H1 (cell line): ENCODE measurements at regions not wholly inside any gene's neighbourhood (a gene's known extent, or its start where the extent isn't known, plus 50 kb on each side); places are given as distances from the start of the nearest gene placed in this dataset.

Experiments
- CHD1 ChIP-seq: IDR thresholded peaks from 2 replicates; pipeline ENCODE4 v1.6.1; 2012; ENCODE audit warnings: low read depth, low read length, improper control_type of control experiment
- CREB1 ChIP-seq: IDR thresholded peaks from 2 replicates; pipeline ENCODE4 v1.6.1; 2012; ENCODE audit warnings: inconsistent platforms
- E2F6 ChIP-seq: IDR thresholded peaks from 2 replicates; pipeline ENCODE4 v1.6.1; 2012; ENCODE audit warnings: inconsistent platforms
- EP300 ChIP-seq, 2 experiments: IDR thresholded peaks; 1 replicate in 1 of 2; 2 replicates in 1 of 2; pipeline ENCODE4 v1.6.1; 2011 to 2012; ENCODE audit warnings: low read depth in 2 of 2, low read length in 2 of 2, mild to moderate bottlenecking in 2 of 2, borderline replicate concordance in 1 of 2, inconsistent platforms in 1 of 2, moderate library complexity in 1 of 2
- EZH2 ChIP-seq: fragments of 200-600 bp; sonication (generic); IDR thresholded peaks from 2 replicates; pipeline ENCODE4 v1.7.1; 2012; ENCODE audit warnings: low read depth, mild to moderate bottlenecking, moderate library complexity, low read length, inconsistent platforms; ENCODE audit not compliant: severe bottlenecking
- GTF2F1 ChIP-seq: IDR thresholded peaks from 2 replicates; pipeline ENCODE4 v1.6.1; 2012; ENCODE audit warnings: low read depth, low read length, improper control_type of control experiment, borderline replicate concordance
- HDAC2 ChIP-seq, 2 experiments: fragments of 300-600 bp in 1 of 2; sonication (generic) in 1 of 2; IDR thresholded peaks; 2 replicates each; pipeline ENCODE4 v1.6.1; 2011 to 2012; ENCODE audit warnings: low read depth in 2 of 2, low read length in 2 of 2, mild to moderate bottlenecking in 2 of 2, moderate library complexity in 2 of 2, borderline replicate concordance in 1 of 2, inconsistent platforms in 1 of 2
- POLR2A ChIP-seq, 2 experiments: IDR thresholded peaks; 1 replicate in 1 of 2; 2 replicates in 1 of 2; pipeline ENCODE4 v1.6.1; 2011; ENCODE audit warnings: low read depth in 2 of 2, low read length in 2 of 2, mild to moderate bottlenecking in 2 of 2; ENCODE audit errors: control extremely low read depth in 1 of 2
- POLR2AphosphoS5 ChIP-seq: IDR thresholded peaks from 2 replicates; pipeline ENCODE4 v1.6.1; 2011; ENCODE audit warnings: low read depth, low read length
- ZNF274 ChIP-seq: IDR thresholded peaks from 2 replicates; pipeline ENCODE4 v1.7.0; 2012; ENCODE audit warnings: low read length, borderline replicate concordance; ENCODE audit errors: extremely low read depth
- TF ChIP-seq, protein P1 (sequence below), 3 experiments: IDR thresholded peaks; 1 replicate in 2 of 3; 2 replicates in 1 of 3; pipeline versions ENCODE4 v1.5.1 to v1.6.1; 2011; ENCODE audit warnings: low read length in 3 of 3, mild to moderate bottlenecking in 3 of 3, inconsistent platforms in 2 of 3, low read depth in 1 of 3, moderate library complexity in 1 of 3; ENCODE audit not compliant: insufficient read depth in 1 of 3; ENCODE audit errors: control extremely low read depth in 1 of 3
- TF ChIP-seq, protein P2 (sequence below): IDR thresholded peaks from 2 replicates; pipeline ENCODE4 v1.6.1; 2012; ENCODE audit warnings: inconsistent platforms

GRCh38 chr19:28285078-28285477, 927.9 kb downstream of the UQCRFS1 start:
- TF ChIP-seq CHD1 = no peak
- TF ChIP-seq, protein P1, sequence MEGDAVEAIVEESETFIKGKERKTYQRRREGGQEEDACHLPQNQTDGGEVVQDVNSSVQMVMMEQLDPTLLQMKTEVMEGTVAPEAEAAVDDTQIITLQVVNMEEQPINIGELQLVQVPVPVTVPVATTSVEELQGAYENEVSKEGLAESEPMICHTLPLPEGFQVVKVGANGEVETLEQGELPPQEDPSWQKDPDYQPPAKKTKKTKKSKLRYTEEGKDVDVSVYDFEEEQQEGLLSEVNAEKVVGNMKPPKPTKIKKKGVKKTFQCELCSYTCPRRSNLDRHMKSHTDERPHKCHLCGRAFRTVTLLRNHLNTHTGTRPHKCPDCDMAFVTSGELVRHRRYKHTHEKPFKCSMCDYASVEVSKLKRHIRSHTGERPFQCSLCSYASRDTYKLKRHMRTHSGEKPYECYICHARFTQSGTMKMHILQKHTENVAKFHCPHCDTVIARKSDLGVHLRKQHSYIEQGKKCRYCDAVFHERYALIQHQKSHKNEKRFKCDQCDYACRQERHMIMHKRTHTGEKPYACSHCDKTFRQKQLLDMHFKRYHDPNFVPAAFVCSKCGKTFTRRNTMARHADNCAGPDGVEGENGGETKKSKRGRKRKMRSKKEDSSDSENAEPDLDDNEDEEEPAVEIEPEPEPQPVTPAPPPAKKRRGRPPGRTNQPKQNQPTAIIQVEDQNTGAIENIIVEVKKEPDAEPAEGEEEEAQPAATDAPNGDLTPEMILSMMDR (IDR thresholded peaks at IDR 0.05; ENCODE audit: control extremely low read depth in 1 of 3, insufficient read depth in 1 of 3, low read depth in 1 of 3, low read length in 3 of 3) = no peak
- TF ChIP-seq POLR2A (IDR thresholded peaks at IDR 0.05; ENCODE audit: control extremely low read depth in 1 of 2, low read depth in 2 of 2, low read length in 2 of 2) = no peak
- TF ChIP-seq HDAC2 (IDR thresholded peaks at IDR 0.05; ENCODE audit: borderline replicate concordance in 1 of 2, low read depth in 2 of 2, low read length in 2 of 2) = no peak
- TF ChIP-seq EP300 (IDR thresholded peaks at IDR 0.05; ENCODE audit: borderline replicate concordance in 1 of 2, low read depth in 2 of 2, low read length in 2 of 2) = no peak
- no peak for TF ChIP-seq GTF2F1
- no peak for TF ChIP-seq E2F6
- TF ChIP-seq, protein P2, sequence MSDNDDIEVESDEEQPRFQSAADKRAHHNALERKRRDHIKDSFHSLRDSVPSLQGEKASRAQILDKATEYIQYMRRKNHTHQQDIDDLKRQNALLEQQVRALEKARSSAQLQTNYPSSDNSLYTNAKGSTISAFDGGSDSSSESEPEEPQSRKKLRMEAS = no peak
- no peak for TF ChIP-seq POLR2AphosphoS5
- no peak for TF ChIP-seq ZNF274
- TF ChIP-seq EZH2 = no peak
- TF ChIP-seq CREB1 = no peak
